HG03469 (cell line): ENCODE measurements at regions not wholly inside any gene's neighbourhood (a gene's known extent, or its start where the extent isn't known, plus 50 kb on each side); places are given as distances from the start of the nearest gene placed in this dataset.

Source experiments
- ATAC-seq: cut with Tn5 transposase; IDR thresholded peaks from one replicate; pipeline ENCODE4 v1.9.1; 2021; ENCODE audit warnings: mild to moderate bottlenecking, moderate library complexity, moderate number of reproducible peaks; ENCODE audit not compliant: unreplicated experiment

- ATAC-seq = no peak
Measured at GRCh38 chr14:97604731-97605130, 807.5 kb downstream of the VRK1 start.

GRCh38 chr14:97618401-97618800, 821.2 kb downstream of the VRK1 start:
- ATAC-seq = no peak

GRCh38 chr14:97618917-97619690, 821.9 kb downstream of the VRK1 start:
- no peak for ATAC-seq

- ATAC-seq = no peak
Measured at GRCh38 chr14:97620066-97620465, 822.9 kb downstream of the VRK1 start.

- ATAC-seq = no peak
Measured at GRCh38 chr14:97624985-97625384, 827.8 kb downstream of the VRK1 start.

- ATAC-seq = no peak
Measured at GRCh38 chr14:97625477-97625876, 828.3 kb downstream of the VRK1 start.

GRCh38 chr14:97626088-97626487, 828.9 kb downstream of the VRK1 start:
- ATAC-seq = no peak

- no peak for ATAC-seq
Measured at GRCh38 chr14:97630249-97630648, 833.1 kb downstream of the VRK1 start.

GRCh38 chr14:97633131-97633738, 836.1 kb downstream of the VRK1 start:
- ATAC-seq = no peak

GRCh38 chr14:97634751-97635150, 837.6 kb downstream of the VRK1 start:
- ATAC-seq = no peak

- ATAC-seq = no peak
Measured at GRCh38 chr14:97638864-97639263, 841.7 kb downstream of the VRK1 start.

- ATAC-seq = no peak
Measured at GRCh38 chr14:97640031-97640430, 842.8 kb downstream of the VRK1 start.

- no peak for ATAC-seq
Measured at GRCh38 chr14:97641827-97642226, 844.6 kb downstream of the VRK1 start.

- ATAC-seq = no peak
Measured at GRCh38 chr14:97642631-97643030, 845.4 kb downstream of the VRK1 start.

- ATAC-seq = no peak
Measured at GRCh38 chr14:97644365-97644764, 847.2 kb downstream of the VRK1 start.

GRCh38 chr14:97649752-97650151, 852.6 kb downstream of the VRK1 start:
- ATAC-seq = no peak

- ATAC-seq = no peak
Measured at GRCh38 chr14:97655169-97655948, 858.2 kb downstream of the VRK1 start.

- no peak for ATAC-seq
Measured at GRCh38 chr14:97657609-97658008, 860.4 kb downstream of the VRK1 start.

- ATAC-seq = no peak
Measured at GRCh38 chr14:97687944-97688630, 890.9 kb downstream of the VRK1 start.

- ATAC-seq = no peak
Measured at GRCh38 chr14:97688631-97689336, 891.6 kb downstream of the VRK1 start.

- ATAC-seq = no peak
Measured at GRCh38 chr14:97692084-97692483, 894.9 kb downstream of the VRK1 start.
